RKO (cell line): ENCODE measurements at regions not wholly inside any gene's neighbourhood (a gene's known extent, or its start where the extent isn't known, plus 50 kb on each side); places are given as distances from the start of the nearest gene placed in this dataset.
"Not testable (repeated sequence)": the region's sequence is repeated elsewhere in the genome, so short reads cannot be mapped to it uniquely, and the experiment has no call there.

Experiments
- DNase-seq: peaks from one replicate; pipeline ENCODE4 v3.0.0-alpha.2; 2016; ENCODE audit warnings: low spot score

DNA sequence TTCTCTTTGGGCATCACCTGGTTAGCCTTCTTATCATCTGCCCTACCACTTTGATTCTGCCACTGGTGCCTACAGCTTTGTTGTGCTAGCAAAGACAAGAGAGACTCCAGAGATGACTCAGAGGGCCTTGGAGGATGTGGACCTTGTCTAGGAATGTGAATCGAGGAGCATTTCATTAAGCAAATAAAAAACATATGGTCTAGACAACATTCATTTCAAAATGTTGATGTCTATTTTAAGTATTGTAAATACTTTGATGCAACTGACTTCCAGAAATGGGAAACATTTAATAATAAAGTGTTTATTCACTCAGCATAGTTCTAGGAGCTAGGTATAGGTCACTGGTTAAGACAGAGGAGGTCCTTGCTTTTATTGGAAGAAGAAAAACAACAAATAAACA lies 195.5 kb downstream of the CDCA7 start:
- no peak for DNase-seq

- no peak for DNase-seq
Observed at GRCh38 chr2:173552531-173552930, 197.9 kb downstream of the CDCA7 start.

- no peak for DNase-seq
Observed at GRCh38 chr2:173553593-173553992, 198.9 kb downstream of the CDCA7 start.

GRCh38 chr2:173555833-173556232 lies 201.2 kb downstream of the CDCA7 start:
- no peak for DNase-seq

DNA sequence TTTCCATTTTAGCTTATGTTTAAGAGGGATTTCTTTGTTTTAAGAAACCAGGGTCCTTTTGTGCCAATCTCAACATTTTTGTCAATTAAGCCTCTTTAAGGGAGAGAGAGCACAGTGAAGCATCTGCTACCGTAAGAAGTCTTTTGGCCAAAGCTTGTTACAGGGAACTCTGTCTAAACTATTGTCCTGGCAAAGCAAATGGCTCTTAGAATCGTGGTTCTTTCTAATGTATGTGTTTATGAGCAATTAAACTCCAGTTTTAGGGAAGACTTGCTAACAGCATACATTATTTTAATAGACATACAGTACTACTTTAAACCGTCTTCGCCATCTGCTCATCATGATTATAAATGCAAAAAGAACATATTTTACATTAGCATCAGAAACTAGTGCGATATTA lies 202.1 kb downstream of the CDCA7 start:
- no peak for DNase-seq

DNA sequence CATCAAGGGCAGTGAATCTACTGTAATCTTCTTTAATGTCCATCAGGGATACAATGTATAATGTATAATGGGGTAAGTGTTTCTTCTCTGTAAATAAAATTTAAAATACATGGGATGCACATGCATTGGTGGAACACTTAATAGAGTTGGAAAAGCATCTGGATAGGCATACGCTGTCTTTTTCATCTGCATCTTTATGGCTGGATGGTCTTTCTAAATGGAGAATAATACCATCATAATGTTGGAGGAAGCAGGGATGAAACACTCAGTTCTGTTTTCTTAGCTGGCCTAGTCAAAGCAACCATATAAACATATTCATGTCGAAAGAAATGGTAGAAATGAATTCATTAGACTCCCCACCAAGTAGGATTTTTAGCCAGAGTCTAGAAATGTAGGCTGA lies 202.8 kb downstream of the CDCA7 start:
- DNase-seq: no peak

- peak; percentile 16 for DNase-seq
Observed at GRCh38 chr2:173567493-173567892, 212.8 kb downstream of the CDCA7 start.

- peak; percentile 9 for DNase-seq
Observed at GRCh38 chr2:173568054-173568453, 213.4 kb downstream of the CDCA7 start.

DNA sequence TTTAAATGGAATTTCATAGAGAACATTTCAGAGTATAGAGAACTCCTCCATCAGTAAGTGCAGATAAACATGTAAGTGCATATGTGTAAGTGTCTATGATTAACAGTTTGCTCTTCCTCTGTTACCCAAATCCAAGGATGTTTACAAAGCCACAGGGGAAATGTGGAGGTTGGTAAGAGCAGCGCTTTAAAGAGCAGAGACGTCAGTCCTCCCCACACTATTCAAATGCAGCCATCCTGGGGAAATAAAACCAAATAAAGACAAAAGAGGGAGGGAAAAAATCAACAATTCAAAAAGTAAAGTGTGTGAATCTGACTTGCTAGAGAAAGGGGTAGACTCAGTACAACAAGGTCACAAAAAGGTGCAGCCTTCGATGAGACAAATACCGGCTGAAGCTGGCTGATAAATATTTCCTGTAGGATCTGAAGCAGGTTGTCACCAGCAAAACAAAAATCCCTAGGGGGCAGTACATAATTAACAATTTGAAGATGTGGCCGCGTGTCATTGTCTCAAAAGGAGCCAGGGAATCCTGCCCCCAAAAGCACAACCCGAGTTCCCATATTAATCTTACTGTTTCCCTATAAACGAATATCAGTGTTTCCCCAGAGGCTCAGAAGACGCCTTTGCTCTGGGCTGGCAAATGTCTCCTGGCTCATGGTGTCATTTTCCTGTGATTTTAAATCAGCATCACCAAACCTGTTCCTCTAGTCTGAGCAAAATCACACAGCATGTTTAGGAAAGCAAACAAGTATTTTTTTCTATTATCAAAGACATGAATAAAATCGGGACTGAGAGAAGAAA lies 216.5 kb downstream of the CDCA7 start:
- DNase-seq: peak; percentile 42

GRCh38 chr2:173571887-173572680 lies 217.4 kb downstream of the CDCA7 start:
- DNase-seq: no peak

DNA sequence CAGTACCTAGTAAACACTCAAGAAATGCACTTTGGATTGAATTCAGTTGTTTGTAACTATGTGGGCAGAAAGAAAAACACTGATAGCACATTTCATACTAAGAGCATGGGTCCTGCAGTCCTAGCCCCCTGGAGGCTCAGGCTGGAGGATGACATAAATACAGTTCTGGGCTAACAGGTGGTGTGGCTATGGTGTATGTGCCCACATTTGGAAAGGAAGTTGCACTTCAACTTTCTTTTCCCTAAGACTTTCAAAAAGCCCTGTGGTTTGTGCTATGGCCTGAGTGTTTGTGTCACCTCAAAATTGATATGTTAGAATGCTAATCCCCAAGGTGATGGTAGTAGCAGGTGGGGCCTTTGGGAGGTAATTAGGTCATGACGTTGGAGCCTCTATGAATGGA lies 218.2 kb downstream of the CDCA7 start:
- no peak for DNase-seq

DNA sequence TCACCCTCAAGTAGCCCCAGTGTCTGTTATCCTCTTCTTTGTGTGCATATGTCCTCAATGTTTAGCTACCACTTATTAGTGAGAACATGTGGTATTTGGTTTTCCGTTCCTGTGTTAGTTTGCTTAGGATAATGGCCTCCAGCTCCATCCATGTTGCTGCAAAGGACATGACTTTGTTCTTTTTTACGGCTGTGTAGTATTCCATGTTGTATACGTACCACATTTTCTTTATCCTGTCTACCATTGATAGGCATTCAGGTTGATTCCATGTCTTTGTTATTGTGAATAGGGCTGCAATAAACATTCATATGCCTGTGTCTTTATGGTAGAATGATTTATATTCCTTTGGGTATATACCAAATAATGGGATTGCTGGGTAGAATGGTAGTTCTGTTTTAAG lies 219.1 kb downstream of the CDCA7 start:
- not testable (repeated sequence) for DNase-seq

DNA sequence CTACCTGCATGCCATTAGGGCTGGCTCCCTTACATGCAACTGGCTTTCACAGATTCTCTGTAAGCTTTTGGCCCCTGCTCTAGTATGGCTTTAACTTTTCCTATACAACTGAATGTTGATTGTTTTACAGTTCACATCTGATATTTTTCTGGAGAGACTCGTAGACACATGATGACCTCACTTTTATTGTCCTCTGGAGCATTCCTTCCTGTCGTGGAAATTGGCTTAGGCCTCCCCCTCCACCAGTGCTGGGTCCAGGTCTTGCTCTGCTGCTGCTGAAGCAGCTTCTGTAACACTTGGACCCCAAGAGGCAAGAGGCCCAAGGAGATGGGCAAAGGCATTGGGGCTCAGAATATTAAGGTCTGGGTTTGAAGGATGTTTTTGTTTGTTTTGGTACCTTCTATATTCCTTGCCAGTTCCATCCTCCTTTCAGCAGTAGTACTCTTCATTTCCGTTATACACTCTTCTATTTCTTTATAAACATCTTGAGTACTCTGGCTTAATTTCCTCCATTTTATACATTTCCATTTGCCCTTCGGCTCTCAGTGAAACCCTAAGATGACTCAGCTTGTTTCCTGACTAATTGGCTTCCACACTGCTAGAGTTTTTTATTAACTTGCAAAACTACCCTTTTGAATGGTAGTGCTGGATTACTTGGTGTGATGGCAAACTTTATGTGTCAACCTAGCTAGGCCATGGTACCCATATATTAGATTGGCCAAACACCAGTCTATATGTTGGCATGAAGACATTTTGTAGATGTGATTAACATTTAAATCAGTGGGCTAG lies 219.8 kb downstream of the CDCA7 start:
- peak; percentile 7 for DNase-seq

DNA sequence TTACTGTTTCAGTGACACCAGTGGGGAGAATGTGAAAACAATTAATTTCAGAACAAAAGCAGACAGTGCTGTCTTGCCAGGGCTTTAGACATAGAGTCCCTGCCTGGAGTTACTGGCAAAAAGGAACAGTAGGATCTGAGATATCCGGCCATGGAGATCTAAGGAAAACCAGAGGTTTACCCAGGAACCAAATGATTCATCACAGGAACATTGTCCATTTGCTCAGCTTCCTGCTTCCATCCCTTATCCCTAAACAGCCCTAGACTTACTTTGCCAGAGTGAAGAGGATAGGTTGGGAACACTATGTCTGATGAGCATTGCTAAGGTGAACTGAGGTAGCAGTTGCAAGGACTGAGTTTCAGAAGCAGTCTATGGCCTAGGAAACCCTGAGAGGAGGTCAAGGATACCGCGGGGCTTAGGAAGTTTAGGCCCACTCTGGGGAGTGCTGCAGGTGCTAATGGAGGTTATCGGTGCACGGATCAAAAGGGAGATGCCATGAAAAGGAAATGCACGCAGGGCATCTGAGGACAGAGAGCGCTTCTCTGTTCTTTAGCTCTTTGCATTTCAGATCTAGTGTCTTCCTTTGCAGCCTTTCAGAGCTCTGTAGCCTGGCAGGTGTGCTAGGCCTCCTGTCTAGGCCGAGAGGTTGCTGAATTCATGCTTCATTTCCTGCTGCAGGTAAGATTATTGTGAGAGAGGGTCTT lies 223.9 kb downstream of the CDCA7 start:
- no peak for DNase-seq

- DNase-seq: no peak
Observed at GRCh38 chr2:173580351-173580750, 225.7 kb downstream of the CDCA7 start.

- no peak for DNase-seq
Observed at GRCh38 chr2:173580956-173581355, 226.3 kb downstream of the CDCA7 start.

DNA sequence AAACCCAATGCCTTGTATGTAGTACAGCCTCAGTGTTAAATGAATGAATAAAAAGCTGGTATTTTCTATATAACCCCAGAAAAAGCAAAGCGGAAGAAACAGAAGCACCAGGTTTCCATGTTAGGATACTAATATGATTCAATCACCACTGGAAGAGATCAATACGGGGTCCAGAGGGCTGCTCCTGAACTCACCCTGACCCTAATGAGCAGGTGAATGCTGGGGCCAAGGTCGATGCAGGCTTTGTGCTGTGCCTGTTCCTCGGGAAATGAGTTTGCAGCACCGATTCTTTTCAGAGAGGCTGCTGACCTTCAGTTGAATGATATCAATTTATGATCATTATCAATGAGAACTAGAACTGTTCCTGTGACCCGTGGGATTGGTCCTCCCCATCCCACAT lies 228.5 kb downstream of the CDCA7 start:
- DNase-seq: no peak

DNA sequence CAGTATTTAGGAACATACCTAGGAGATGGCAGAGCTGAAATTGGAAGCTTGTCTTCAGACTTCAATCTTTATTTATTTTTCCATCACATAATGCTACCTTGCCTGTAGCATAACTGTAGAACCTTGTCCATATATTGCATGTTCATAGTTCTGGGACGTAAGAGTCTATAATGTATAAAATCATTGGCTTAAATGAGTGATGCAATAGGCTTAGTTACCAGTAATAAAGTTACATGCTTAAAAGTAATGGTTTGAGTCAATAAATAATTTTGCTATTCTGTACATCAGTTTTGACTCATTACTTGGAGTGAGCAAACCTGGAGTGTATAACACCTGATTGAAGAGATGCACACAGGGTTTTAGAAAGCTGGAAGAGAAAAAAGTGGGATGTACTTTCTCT lies 229.3 kb downstream of the CDCA7 start:
- no peak for DNase-seq

GRCh38 chr2:173584676-173585458 lies 230.2 kb downstream of the CDCA7 start:
- peak; percentile 40 for DNase-seq

GRCh38 chr2:173588931-173589369 lies 234.3 kb downstream of the CDCA7 start:
- peak; percentile 7 for DNase-seq
